WTC11 (cell line): ENCODE measurements at regions not wholly inside any gene's neighbourhood (a gene's known extent, or its start where the extent isn't known, plus 50 kb on each side); places are given as distances from the start of the nearest gene placed in this dataset.

ENCODE experiments used
- AFF4 ChIP-seq: sonication (generic); formaldehyde crosslinking; IDR thresholded peaks from 2 replicates; pipeline ENCODE4 v1.8.1; 2023; ENCODE audit warnings: mild to moderate bottlenecking, missing genetic modification reagents, borderline replicate concordance
- ARID4B ChIP-seq: sonication (generic); formaldehyde crosslinking; IDR thresholded peaks from 2 replicates; pipeline ENCODE4 v1.8.0; 2023; ENCODE audit warnings: missing genetic modification reagents, mild to moderate bottlenecking, borderline replicate concordance
- ATF1 ChIP-seq: sonication (generic); formaldehyde crosslinking; IDR thresholded peaks from 2 replicates; pipeline ENCODE4 v1.8.1; 2023; ENCODE audit warnings: mild to moderate bottlenecking, moderate library complexity, missing genetic modification reagents
- CBFB ChIP-seq: sonication (generic); formaldehyde crosslinking; IDR thresholded peaks from 2 replicates; pipeline ENCODE4 v1.8.1; 2022; ENCODE audit warnings: mild to moderate bottlenecking, low read depth, missing genetic modification reagents
- CREM ChIP-seq: sonication (generic); formaldehyde crosslinking; IDR thresholded peaks from 2 replicates; pipeline ENCODE4 v1.8.1; 2022; ENCODE audit warnings: mild to moderate bottlenecking, missing genetic modification reagents, moderate library complexity
- EMX1 ChIP-seq: fragments of 250-450 bp; sonication (Bioruptor Pico); IDR thresholded peaks from 2 replicates; pipeline ENCODE4 v1.8.0; 2021; ENCODE audit warnings: mild to moderate bottlenecking
- GABPB1 ChIP-seq: sonication (generic); formaldehyde crosslinking; IDR thresholded peaks from 2 replicates; pipeline ENCODE4 v1.8.1; 2023; ENCODE audit warnings: mild to moderate bottlenecking, missing genetic modification reagents
- JAZF1 ChIP-seq: fragments of 250-450 bp; sonication (Bioruptor Pico); IDR thresholded peaks from 2 replicates; pipeline ENCODE4 v1.9.0; 2021; ENCODE audit warnings: moderate library complexity, mild to moderate bottlenecking, inconsistent platforms
- NFE2L1 ChIP-seq: sonication (generic); formaldehyde crosslinking; IDR thresholded peaks from 2 replicates; pipeline ENCODE4 v1.8.1; 2023; ENCODE audit warnings: missing genetic modification reagents
- NR3C1 ChIP-seq: sonication (generic); formaldehyde crosslinking; conservative IDR thresholded peaks from 2 replicates; pipeline ENCODE4 v1.8.1; 2023; ENCODE audit warnings: low read depth, mild to moderate bottlenecking, missing genetic modification reagents
- SOX15 ChIP-seq: fragments of 250-450 bp; sonication (Bioruptor Pico); IDR thresholded peaks from 2 replicates; pipeline ENCODE4 v1.9.0; 2021; ENCODE audit warnings: mild to moderate bottlenecking
- SP1 ChIP-seq: sonication (generic); formaldehyde crosslinking; conservative IDR thresholded peaks from 2 replicates; pipeline ENCODE4 v1.8.1; 2022; ENCODE audit warnings: missing genetic modification reagents
- ZBTB21 ChIP-seq: sonication (generic); formaldehyde crosslinking; IDR thresholded peaks from 2 replicates; pipeline ENCODE4 v1.8.1; 2023; ENCODE audit warnings: mild to moderate bottlenecking, missing genetic modification reagents, borderline replicate concordance
- ZBTB43 ChIP-seq: sonication (generic); formaldehyde crosslinking; IDR thresholded peaks from 2 replicates; pipeline ENCODE4 v1.8.1; 2023; ENCODE audit warnings: mild to moderate bottlenecking, missing genetic modification reagents
- ZNF219 ChIP-seq: sonication (generic); formaldehyde crosslinking; IDR thresholded peaks from 2 replicates; pipeline ENCODE4 v1.8.0; 2023; ENCODE audit warnings: missing genetic modification reagents, mild to moderate bottlenecking, borderline replicate concordance
- ZNF532 ChIP-seq: fragments of 250-450 bp; sonication (Bioruptor Pico); IDR thresholded peaks from 2 replicates; pipeline ENCODE4 v1.9.0; 2021; ENCODE audit warnings: mild to moderate bottlenecking, borderline replicate concordance

GRCh38 chr7:67777119-67777518 is 780.5 kb downstream of the TYW1 start (continued):
- TF ChIP-seq ARID4B (CRISPR knock-in tag) (no peak), CBFB (no peak), EMX1 (CRISPR knock-in tag) (no peak), JAZF1 (no peak), SOX15 (no peak), SP1 (CRISPR knock-in tag) (no peak), GABPB1 (CRISPR knock-in tag) (no peak), NR3C1 (no peak), AFF4 (CRISPR knock-in tag) (no peak), ZNF532 (no peak), ATF1 (CRISPR knock-in tag) (no peak), ZNF219 (no peak), ZBTB21 (no peak), ZBTB43 (CRISPR knock-in tag) (no peak), CREM (CRISPR knock-in tag) (no peak), NFE2L1 (CRISPR knock-in tag) (no peak)
